AG04450 (cell line): ENCODE measurements at regions not wholly inside any gene's neighbourhood (a gene's known extent, or its start where the extent isn't known, plus 50 kb on each side); places are given as distances from the start of the nearest gene placed in this dataset.

Source experiments
- CTCF ChIA-PET: fragments of 300-600, 350-600 bp; formaldehyde crosslinking; extraction: SDS; loops from one replicate; lab custom pipeline; 2022; ENCODE audit warnings: antibody characterized with exemption, inconsistent platforms; lab: Charles Lee
- POLR2A ChIA-PET: fragments of 350-600 bp; formaldehyde crosslinking; extraction: SDS; loops from one replicate; lab custom pipeline; 2021; ENCODE audit warnings: antibody characterized with exemption, inconsistent platforms; lab: Yijun Ruan, JAX
- DNase-seq: peaks from one replicate; pipeline ENCODE4 v3.0.0-alpha.2; 2011; ENCODE audit warnings: low read depth, low spot score
- H3K27ac ChIP-seq: one replicate; pipeline ENCODE4 v1.5.1; 2012; ENCODE audit warnings: low read depth, low read length, control low read depth
- H3K27me3 ChIP-seq: one replicate; pipeline ENCODE4 v1.6.0; 2012; ENCODE audit warnings: low read length; ENCODE audit not compliant: control insufficient read depth, insufficient read depth
- H3K4me3 ChIP-seq: 2 replicates; pipeline ENCODE4 v1.5.1; 2011; ENCODE audit warnings: mild to moderate bottlenecking, low read depth, low read length, control low read depth
- H3K9me3 ChIP-seq: 2 replicates; pipeline ENCODE4 v1.5.1; 2012; ENCODE audit warnings: low read length; ENCODE audit not compliant: control insufficient read depth, insufficient read depth
- TF ChIP-seq, protein P1 (sequence below): IDR thresholded peaks from 2 replicates; pipeline ENCODE4 v1.5.1; 2011; ENCODE audit warnings: low read depth, low read length, control low read depth, inconsistent platforms

- Histone ChIP-seq H3K4me3 (no peak overlapping the region), H3K27ac (no peak overlapping the region), H3K27me3 (no peaks in the 10 kb centered on the region), H3K9me3 (no peaks in the 10 kb centered on the region)
- DNase-seq = no peak
- ChIA-PET CTCF (no interaction called here), POLR2A (no interaction called here)
- TF ChIP-seq, protein P1, sequence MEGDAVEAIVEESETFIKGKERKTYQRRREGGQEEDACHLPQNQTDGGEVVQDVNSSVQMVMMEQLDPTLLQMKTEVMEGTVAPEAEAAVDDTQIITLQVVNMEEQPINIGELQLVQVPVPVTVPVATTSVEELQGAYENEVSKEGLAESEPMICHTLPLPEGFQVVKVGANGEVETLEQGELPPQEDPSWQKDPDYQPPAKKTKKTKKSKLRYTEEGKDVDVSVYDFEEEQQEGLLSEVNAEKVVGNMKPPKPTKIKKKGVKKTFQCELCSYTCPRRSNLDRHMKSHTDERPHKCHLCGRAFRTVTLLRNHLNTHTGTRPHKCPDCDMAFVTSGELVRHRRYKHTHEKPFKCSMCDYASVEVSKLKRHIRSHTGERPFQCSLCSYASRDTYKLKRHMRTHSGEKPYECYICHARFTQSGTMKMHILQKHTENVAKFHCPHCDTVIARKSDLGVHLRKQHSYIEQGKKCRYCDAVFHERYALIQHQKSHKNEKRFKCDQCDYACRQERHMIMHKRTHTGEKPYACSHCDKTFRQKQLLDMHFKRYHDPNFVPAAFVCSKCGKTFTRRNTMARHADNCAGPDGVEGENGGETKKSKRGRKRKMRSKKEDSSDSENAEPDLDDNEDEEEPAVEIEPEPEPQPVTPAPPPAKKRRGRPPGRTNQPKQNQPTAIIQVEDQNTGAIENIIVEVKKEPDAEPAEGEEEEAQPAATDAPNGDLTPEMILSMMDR = no peak
These were observed 1608.7 kb downstream of the STIM2 start for GRCh38 chr4:28469387-28469786.

DNA sequence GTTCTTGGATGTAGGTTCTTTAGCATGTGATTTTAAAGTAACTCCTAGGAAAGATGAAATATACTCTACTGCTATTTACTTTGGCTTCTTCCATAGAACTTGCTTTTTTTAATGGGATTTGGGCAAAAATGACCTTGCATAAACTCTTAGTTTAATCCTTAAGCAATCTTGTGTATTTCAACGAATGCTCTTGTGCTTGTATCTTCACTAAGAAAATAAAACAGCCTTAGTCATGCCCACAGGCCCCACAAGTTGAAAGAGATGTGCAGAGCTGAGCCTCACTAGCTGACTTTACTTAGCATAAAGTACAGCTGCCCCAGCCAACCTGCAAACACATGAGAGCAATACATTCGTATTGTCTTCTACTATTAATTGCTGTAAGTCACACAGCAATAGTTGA, 1609.2 kb downstream of the STIM2 start:
- POLR2A ChIA-PET = no interaction called here
- Histone ChIP-seq H3K27me3 (no peaks in the 10 kb centered on the region), H3K9me3 (no peaks in the 10 kb centered on the region), H3K4me3 (no peak overlapping the region), H3K27ac (no peak overlapping the region)
- CTCF ChIA-PET = no interaction called here
- TF ChIP-seq, protein P1 = no peak
- no peak for DNase-seq

GRCh38 chr4:28475381-28475780, 1614.7 kb downstream of the STIM2 start:
- ChIA-PET POLR2A (no interaction called here), CTCF (no interaction called here)
- Histone ChIP-seq H3K9me3 (no peaks in the 10 kb centered on the region), H3K4me3 (no peak overlapping the region), H3K27ac (no peak overlapping the region), H3K27me3 (no peaks in the 10 kb centered on the region)
- DNase-seq = no peak
- TF ChIP-seq, protein P1 = no peak

DNA sequence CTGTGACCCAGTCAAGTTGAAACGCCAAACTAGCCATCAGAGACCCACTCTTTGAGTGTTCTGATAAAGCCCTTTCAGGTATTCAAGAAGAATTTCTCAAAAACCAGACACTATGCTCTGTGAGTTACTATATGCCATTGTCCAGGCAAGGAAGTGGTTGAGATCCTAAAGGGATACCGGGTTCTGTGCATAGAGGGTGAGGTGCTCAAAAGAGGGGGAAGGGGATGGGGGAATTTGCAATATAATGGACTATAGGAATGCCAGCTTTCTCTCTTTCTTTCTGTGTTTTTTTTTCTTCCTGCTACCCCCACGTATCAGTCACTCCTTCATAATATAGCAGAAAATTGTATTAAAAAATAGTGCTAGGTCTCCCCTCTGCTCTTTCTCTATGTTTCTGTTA, 1619.0 kb downstream of the STIM2 start:
- POLR2A ChIA-PET = no interaction called here
- Histone ChIP-seq H3K4me3 (no peak overlapping the region), H3K9me3 (no peaks in the 10 kb centered on the region), H3K27ac (no peak overlapping the region), H3K27me3 (no peaks in the 10 kb centered on the region)
- CTCF ChIA-PET = no interaction called here
- DNase-seq = no peak
- TF ChIP-seq, protein P1 = no peak

GRCh38 chr4:28481565-28481964, 1620.9 kb downstream of the STIM2 start:
- CTCF ChIA-PET = no interaction called here
- Histone ChIP-seq H3K27ac (no peak overlapping the region), H3K27me3 (no peaks in the 10 kb centered on the region), H3K9me3 (no peaks in the 10 kb centered on the region), H3K4me3 (no peak overlapping the region)
- POLR2A ChIA-PET = no interaction called here
- DNase-seq = no peak
- TF ChIP-seq, protein P1 = no peak
